Panc1 (cell line): ENCODE measurements at regions not wholly inside any gene's neighbourhood (a gene's known extent, or its start where the extent isn't known, plus 50 kb on each side); places are given as distances from the start of the nearest gene placed in this dataset.

Source experiments
- ATAC-seq: fragments of 200-7000 bp; cut with Tn5 transposase; 2 replicates; pipeline ENCODE4 v1.9.1; 2020; ENCODE audit warnings: mild to moderate bottlenecking, moderate library complexity
- BruUV-seq: library from RNA; stranded (reverse); fragments of 400-500 nt; replicated peaks from 2 replicates; lab custom pipeline; 2021; lab: Mats Ljungman, UMichigan
- CTCF ChIA-PET: fragments of 300-600 bp; sonication (Branson Sonifier 250); formaldehyde crosslinking; loops from one replicate; lab custom pipeline; 2022; ENCODE audit warnings: antibody characterized with exemption; lab: Charles Lee
- POLR2A ChIA-PET: fragments of 300-600 bp; sonication (Branson Sonifier 250); formaldehyde crosslinking; loops from one replicate; lab custom pipeline; 2022; ENCODE audit warnings: antibody characterized with exemption; lab: Charles Lee
- DNase-seq: peaks from one replicate; pipeline ENCODE4 v3.0.0-alpha.2; 2010; ENCODE audit warnings: low read depth, low spot score
- H3K27ac ChIP-seq: 2 replicates; pipeline ENCODE4 v1.5.1; 2011; ENCODE audit warnings: mild to moderate bottlenecking, low read length, inconsistent platforms
- H3K27me3 ChIP-seq: fragments of 200-500 bp; sonication (Bioruptor generic); 2 replicates; pipeline ENCODE4 v1.6.0; 2014; ENCODE audit warnings: low read length, inconsistent platforms; ENCODE audit not compliant: control insufficient read depth, insufficient read depth
- H3K36me3 ChIP-seq: fragments of 200-500 bp; sonication (Bioruptor generic); 2 replicates; pipeline ENCODE4 v1.5.1; 2014; ENCODE audit warnings: inconsistent platforms, mild to moderate bottlenecking, low read length, moderate library complexity; ENCODE audit not compliant: control insufficient read depth, insufficient read depth
- H3K4me1 ChIP-seq: 2 replicates; pipeline ENCODE4 v1.5.1; 2011; ENCODE audit warnings: inconsistent platforms, mild to moderate bottlenecking, low read length, moderate library complexity; ENCODE audit not compliant: control insufficient read depth, insufficient read depth
- H3K4me3 ChIP-seq, 2 experiments: 2 replicates each; pipeline ENCODE4 v1.5.1; 2011 to 2012; ENCODE audit warnings: low read depth in 2 of 2, low read length in 2 of 2, mild to moderate bottlenecking in 2 of 2, inconsistent platforms in 1 of 2, moderate library complexity in 1 of 2
- H3K9me3 ChIP-seq: fragments of 200-500 bp; sonication (Bioruptor generic); 2 replicates; pipeline ENCODE4 v1.5.1; 2014; ENCODE audit warnings: low read depth, mild to moderate bottlenecking, inconsistent platforms, low read length, moderate library complexity; ENCODE audit not compliant: control insufficient read depth, insufficient read depth
- POLR2AphosphoS5 ChIP-seq: IDR thresholded peaks from 2 replicates; pipeline ENCODE4 v1.6.1; 2012; ENCODE audit warnings: mild to moderate bottlenecking, low read depth, low read length, moderate library complexity
- TCF7L2 ChIP-seq: IDR thresholded peaks from 2 replicates; pipeline ENCODE4 v1.6.1; 2011; ENCODE audit warnings: mild to moderate bottlenecking, low read depth, low read length, inconsistent platforms
- in situ Hi-C: cut with HindIII; loops from 2 replicates; pipeline ENCODE4 v1.10.0; 2016; ENCODE audit warnings: low sequenced_read_pairs, low pct_unique_long_range_greater_than_20kb
- intact Hi-C: fragments of 100-400 bp; cut with micrococcal nuclease; formaldehyde crosslinking; loops from one replicate; pipeline ENCODE4 v1.10.0; 2022; ENCODE audit not compliant: unreplicated experiment
- TF ChIP-seq, protein P1 (sequence below), 2 experiments: IDR thresholded peaks; 2 replicates each; pipeline ENCODE4 v1.6.1; 2011 to 2012; ENCODE audit warnings: low read depth in 2 of 2, control low read depth in 1 of 2, low read length in 1 of 2, mild to moderate bottlenecking in 1 of 2, moderate library complexity in 1 of 2; ENCODE audit not compliant: insufficient read depth in 1 of 2
- TF ChIP-seq, protein P2 (sequence below): fragments of 450-650 bp; IDR thresholded peaks from 2 replicates; pipeline ENCODE4 v1.5.1; 2017; ENCODE audit warnings: mild to moderate bottlenecking

DNA sequence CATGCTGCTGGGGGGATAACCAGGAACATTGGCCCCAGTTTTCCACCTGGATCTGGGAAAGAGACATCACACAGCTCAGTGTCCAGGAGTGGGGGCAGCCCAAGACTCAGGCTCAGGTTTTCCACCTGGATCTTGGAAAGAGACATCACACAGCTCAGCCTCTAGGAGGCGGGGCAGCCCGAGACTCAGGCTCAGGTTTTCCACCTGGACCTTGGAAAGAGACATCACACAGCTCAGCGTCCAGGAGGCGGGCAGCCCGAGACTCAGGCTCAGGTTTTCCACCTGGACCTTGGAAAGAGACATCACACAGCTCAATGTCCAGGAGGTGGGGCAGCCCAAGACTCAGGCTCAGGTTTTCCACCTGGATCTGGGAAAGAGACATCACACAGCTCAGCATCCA is 361.6 kb downstream of the THBS2 start:
- H3K4me3 ChIP-seq, result no peak overlapping the region
- ChIA-PET POLR2A (no interaction called here), CTCF (interaction anchor here (0.7 to 0.8 kb wide), 4 partner anchors 53 to 944 kb away, joined by 3 read pairs; no protein-coding TSS in a partner anchor)
- H3K9me3 ChIP-seq, result no peaks in the 10 kb centered on the region
- TF ChIP-seq, protein P1, sequence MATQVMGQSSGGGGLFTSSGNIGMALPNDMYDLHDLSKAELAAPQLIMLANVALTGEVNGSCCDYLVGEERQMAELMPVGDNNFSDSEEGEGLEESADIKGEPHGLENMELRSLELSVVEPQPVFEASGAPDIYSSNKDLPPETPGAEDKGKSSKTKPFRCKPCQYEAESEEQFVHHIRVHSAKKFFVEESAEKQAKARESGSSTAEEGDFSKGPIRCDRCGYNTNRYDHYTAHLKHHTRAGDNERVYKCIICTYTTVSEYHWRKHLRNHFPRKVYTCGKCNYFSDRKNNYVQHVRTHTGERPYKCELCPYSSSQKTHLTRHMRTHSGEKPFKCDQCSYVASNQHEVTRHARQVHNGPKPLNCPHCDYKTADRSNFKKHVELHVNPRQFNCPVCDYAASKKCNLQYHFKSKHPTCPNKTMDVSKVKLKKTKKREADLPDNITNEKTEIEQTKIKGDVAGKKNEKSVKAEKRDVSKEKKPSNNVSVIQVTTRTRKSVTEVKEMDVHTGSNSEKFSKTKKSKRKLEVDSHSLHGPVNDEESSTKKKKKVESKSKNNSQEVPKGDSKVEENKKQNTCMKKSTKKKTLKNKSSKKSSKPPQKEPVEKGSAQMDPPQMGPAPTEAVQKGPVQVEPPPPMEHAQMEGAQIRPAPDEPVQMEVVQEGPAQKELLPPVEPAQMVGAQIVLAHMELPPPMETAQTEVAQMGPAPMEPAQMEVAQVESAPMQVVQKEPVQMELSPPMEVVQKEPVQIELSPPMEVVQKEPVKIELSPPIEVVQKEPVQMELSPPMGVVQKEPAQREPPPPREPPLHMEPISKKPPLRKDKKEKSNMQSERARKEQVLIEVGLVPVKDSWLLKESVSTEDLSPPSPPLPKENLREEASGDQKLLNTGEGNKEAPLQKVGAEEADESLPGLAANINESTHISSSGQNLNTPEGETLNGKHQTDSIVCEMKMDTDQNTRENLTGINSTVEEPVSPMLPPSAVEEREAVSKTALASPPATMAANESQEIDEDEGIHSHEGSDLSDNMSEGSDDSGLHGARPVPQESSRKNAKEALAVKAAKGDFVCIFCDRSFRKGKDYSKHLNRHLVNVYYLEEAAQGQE (IDR thresholded peaks at IDR 0.05; ENCODE audit: insufficient read depth in 1 of 2, low read depth in 2 of 2, low read length in 1 of 2), result no peak
- no peak for TF ChIP-seq POLR2AphosphoS5
- no peak overlapping the region for H3K27ac ChIP-seq
- no peaks in the 10 kb centered on the region for H3K4me1 ChIP-seq
- DNase-seq (no peak), ATAC-seq (no peak)
- intact Hi-C loops (no loop called here), in situ Hi-C loops (no loop called here)
- peaks cover 9% of the 10 kb centered on the region for H3K27me3 ChIP-seq
- no TSS peak for BruUV-seq
- H3K36me3 ChIP-seq, result no peaks in the 10 kb centered on the region

DNA sequence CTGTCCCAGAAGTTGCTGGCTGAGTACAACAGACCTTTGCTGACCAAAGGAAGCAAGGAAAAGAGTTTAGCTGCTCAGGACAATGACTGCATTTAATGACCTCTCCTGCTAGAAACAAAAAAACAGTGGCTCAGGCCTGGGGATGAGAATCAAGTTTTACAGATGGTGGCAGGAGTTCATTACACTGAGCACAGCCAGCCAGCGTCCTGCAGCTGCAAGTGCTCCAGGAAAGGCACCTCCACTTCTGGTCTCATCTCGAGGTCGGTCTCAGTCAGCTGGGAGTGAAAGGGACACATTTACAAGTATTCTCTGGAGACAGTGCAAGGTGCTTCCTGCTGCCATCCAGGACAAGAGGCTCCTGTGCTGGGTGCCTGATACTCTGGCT is 362.7 kb downstream of the THBS2 start:
- in situ Hi-C loops (no loop called here), intact Hi-C loops (no loop called here)
- TF ChIP-seq POLR2AphosphoS5, result no peak
- H3K27me3 ChIP-seq, result peaks cover 9% of the 10 kb centered on the region
- H3K27ac ChIP-seq, result no peak overlapping the region
- ChIA-PET CTCF (interaction anchor here (0.7 kb wide), 1 partner anchor 248 kb away, joined by 7 read pairs; no protein-coding TSS in a partner anchor), POLR2A (no interaction called here)
- H3K36me3 ChIP-seq, result no peaks in the 10 kb centered on the region
- H3K4me3 ChIP-seq, result no peak overlapping the region
- no peaks in the 10 kb centered on the region for H3K9me3 ChIP-seq
- ATAC-seq, result no peak
- DNase-seq, result no peak
- BruUV-seq, result no TSS peak
- H3K4me1 ChIP-seq, result no peaks in the 10 kb centered on the region

DNA sequence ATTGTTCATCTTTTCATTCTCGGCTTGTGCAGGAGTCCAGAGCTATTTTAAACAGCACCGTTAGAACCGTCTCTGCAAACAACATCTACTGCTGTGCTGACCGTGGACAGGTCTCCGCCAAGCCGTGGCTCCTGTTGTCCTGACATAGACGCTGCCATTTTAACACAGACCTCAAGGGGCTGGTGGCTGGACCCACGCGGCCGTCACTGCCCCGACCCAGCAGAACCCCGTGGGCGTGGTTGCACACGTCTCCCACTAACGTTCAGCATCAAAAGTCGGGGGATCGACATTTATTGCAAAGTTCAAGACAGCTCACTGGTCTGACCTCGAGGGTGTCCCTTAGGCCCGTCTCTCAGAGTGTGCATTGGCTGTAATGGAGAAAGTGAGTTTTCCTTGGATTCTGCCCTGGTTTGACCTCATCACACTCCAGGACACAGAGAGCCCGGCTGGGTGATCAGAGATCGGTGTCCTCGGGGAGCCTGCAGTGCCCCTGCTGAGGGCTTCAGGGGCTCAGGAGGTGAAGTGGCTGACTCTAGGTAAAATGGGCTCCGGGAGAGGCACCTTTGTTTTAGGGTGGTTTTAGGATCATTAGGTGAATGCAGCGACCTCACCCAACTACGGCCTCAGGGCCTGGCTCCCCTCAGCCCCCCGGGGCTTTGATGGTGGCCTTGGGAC is 363.2 kb downstream of the THBS2 start:
- TF ChIP-seq, protein P2, sequence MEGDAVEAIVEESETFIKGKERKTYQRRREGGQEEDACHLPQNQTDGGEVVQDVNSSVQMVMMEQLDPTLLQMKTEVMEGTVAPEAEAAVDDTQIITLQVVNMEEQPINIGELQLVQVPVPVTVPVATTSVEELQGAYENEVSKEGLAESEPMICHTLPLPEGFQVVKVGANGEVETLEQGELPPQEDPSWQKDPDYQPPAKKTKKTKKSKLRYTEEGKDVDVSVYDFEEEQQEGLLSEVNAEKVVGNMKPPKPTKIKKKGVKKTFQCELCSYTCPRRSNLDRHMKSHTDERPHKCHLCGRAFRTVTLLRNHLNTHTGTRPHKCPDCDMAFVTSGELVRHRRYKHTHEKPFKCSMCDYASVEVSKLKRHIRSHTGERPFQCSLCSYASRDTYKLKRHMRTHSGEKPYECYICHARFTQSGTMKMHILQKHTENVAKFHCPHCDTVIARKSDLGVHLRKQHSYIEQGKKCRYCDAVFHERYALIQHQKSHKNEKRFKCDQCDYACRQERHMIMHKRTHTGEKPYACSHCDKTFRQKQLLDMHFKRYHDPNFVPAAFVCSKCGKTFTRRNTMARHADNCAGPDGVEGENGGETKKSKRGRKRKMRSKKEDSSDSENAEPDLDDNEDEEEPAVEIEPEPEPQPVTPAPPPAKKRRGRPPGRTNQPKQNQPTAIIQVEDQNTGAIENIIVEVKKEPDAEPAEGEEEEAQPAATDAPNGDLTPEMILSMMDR, result no peak
- no peak for TF ChIP-seq POLR2AphosphoS5
- no peak for TF ChIP-seq TCF7L2
- no peak overlapping the region for H3K4me3 ChIP-seq
- H3K9me3 ChIP-seq, result no peaks in the 10 kb centered on the region
- H3K27ac ChIP-seq, result no peak overlapping the region
- in situ Hi-C loops (no loop called here), intact Hi-C loops (no loop called here)
- DNase-seq (no peak), ATAC-seq (no peak)
- no TSS peak for BruUV-seq
- peaks cover 9% of the 10 kb centered on the region for H3K27me3 ChIP-seq
- CTCF ChIA-PET, result interaction anchor here (0.6 kb wide), 1 partner anchor 28 kb away, joined by 8 read pairs; no protein-coding TSS in a partner anchor
- POLR2A ChIA-PET, result no interaction called here
- H3K36me3 ChIP-seq, result no peaks in the 10 kb centered on the region
- H3K4me1 ChIP-seq, result no peaks in the 10 kb centered on the region
